K562 (cell line): ENCODE measurements at regions not wholly inside any gene's neighbourhood (a gene's known extent, or its start where the extent isn't known, plus 50 kb on each side); places are given as distances from the start of the nearest gene placed in this dataset.

Experiments used
- ATAC-seq: fragments of 200-7000 bp; cut with Tn5 transposase; 3 replicates; pipeline ENCODE4 v1.9.1; 2020; ENCODE audit warnings: moderate library complexity
- BruUV-seq: library from RNA; stranded (reverse); fragments of 400-500 nt; replicated peaks from 2 replicates; lab custom pipeline; 2021; lab: Mats Ljungman, UMichigan
- CTCF ChIA-PET: fragments of 300-600 bp; formaldehyde crosslinking; extraction: SDS; loops from one replicate; lab custom pipeline; 2021; ENCODE audit warnings: low intra/inter-chr PET ratio; lab: Yijun Ruan, JAX
- POLR2A ChIA-PET: fragments of 300-600, 350-650 bp; sonication (Branson Sonifier 250); formaldehyde crosslinking; extraction: SDS; loops from one replicate; lab custom pipeline; 2021; ENCODE audit warnings: antibody characterized with exemption, inconsistent platforms; lab: Yijun Ruan, JAX
- DNase-seq, 4 experiments: peaks; one replicate each; pipeline versions ENCODE4 v3.0.0 to v3.0.0-alpha.2; 2011 to 2018; ENCODE audit warnings: low spot score in 3 of 4, mixed read lengths in 3 of 4; ENCODE audit errors: extremely low read depth in 1 of 4
- FAIRE-seq: peaks from 2 replicates; lab custom pipeline; 2011; peaks lifted over from hg19 to GRCh38; lab: Jason Lieb, UNC
- H2AFZ ChIP-seq: 2 replicates; pipeline ENCODE4 v1.6.0; 2011; ENCODE audit warnings: low read depth, low read length, control low read depth, inconsistent platforms
- H3K27ac ChIP-seq: fragments of 200-600 bp; 3 replicates; pipeline ENCODE4 v1.8.0; 2011; ENCODE audit warnings: low read depth, mild to moderate bottlenecking, control low read depth, inconsistent platforms, low read length, moderate library complexity, mixed read lengths; ENCODE audit errors: extremely low read depth
- H3K27me3 ChIP-seq, 2 experiments: fragments of 300-600 bp in 1 of 2; 2 replicates in 1 of 2; 3 replicates in 1 of 2; pipeline versions ENCODE4 v1.6.0 to v1.8.0; 2011; ENCODE audit warnings: inconsistent platforms in 2 of 2, low read length in 2 of 2, mild to moderate bottlenecking in 1 of 2, mixed read lengths in 1 of 2, moderate library complexity in 1 of 2; ENCODE audit not compliant: control insufficient read depth in 2 of 2, insufficient read depth in 2 of 2
- H3K36me3 ChIP-seq: fragments of 300-600 bp; 3 replicates; pipeline ENCODE4 v1.8.0; 2011; ENCODE audit warnings: mild to moderate bottlenecking, low read length, inconsistent platforms; ENCODE audit not compliant: control insufficient read depth, insufficient read depth
- H3K4me1 ChIP-seq, 2 experiments: fragments of 200-600 bp in 1 of 2; replicated peaks in 1 of 2; 2 replicates in 1 of 2; 3 replicates in 1 of 2; pipeline versions ENCODE4 v1.5.1 to v1.8.0; 2011; ENCODE audit warnings: inconsistent platforms in 2 of 2, low read length in 2 of 2, mild to moderate bottlenecking in 1 of 2, mixed read lengths in 1 of 2, moderate library complexity in 1 of 2; ENCODE audit not compliant: control insufficient read depth in 2 of 2, insufficient read depth in 2 of 2
- H3K4me2 ChIP-seq: 2 replicates; pipeline ENCODE4 v1.6.1; 2011; ENCODE audit warnings: low read length, control low read depth, inconsistent platforms, mixed read lengths; ENCODE audit not compliant: insufficient read depth
- H3K4me3 ChIP-seq: fragments of 200-600 bp; sonication (generic), shearing (Covaris generic); 2 replicates; pipeline ENCODE4 v1.5.1; 2016; ENCODE audit warnings: control low read depth, inconsistent platforms
- H3K79me2 ChIP-seq: fragments of 200-600 bp; 3 replicates; pipeline ENCODE4 v1.8.0; 2011; ENCODE audit warnings: low read length, inconsistent platforms; ENCODE audit not compliant: control insufficient read depth, insufficient read depth
- H3K9ac ChIP-seq, 2 experiments: 2 replicates each; pipeline versions ENCODE4 v1.6.0 to v1.6.1; 2011; ENCODE audit warnings: low read depth in 2 of 2, low read length in 2 of 2, control low read depth in 1 of 2, inconsistent platforms in 1 of 2, mild to moderate bottlenecking in 1 of 2, mixed read lengths in 1 of 2; ENCODE audit not compliant: insufficient read depth in 1 of 2
- H3K9me1 ChIP-seq: one replicate; pipeline ENCODE4 v1.6.0; 2011; ENCODE audit warnings: inconsistent platforms, mild to moderate bottlenecking, low read length, moderate library complexity; ENCODE audit not compliant: control insufficient read depth, insufficient read depth
- H3K9me3 ChIP-seq: replicated peaks from 2 replicates; pipeline ENCODE4 v1.5.1; 2011; ENCODE audit warnings: low read depth, low read length, inconsistent platforms; ENCODE audit not compliant: control insufficient read depth, insufficient read depth
- H4K20me1 ChIP-seq: replicated peaks from 2 replicates; pipeline ENCODE4 v1.6.1; 2011; ENCODE audit warnings: low read length, inconsistent platforms, mixed read lengths; ENCODE audit not compliant: control insufficient read depth, insufficient read depth
- CEBPG ChIP-seq, 3 experiments: fragments of 200-800 bp in 1 of 3; sonication (Bioruptor generic) in 1 of 3; sonication (generic) in 1 of 3; formaldehyde crosslinking in 1 of 3; IDR thresholded peaks in 2 of 3; conservative IDR thresholded peaks in 1 of 3; 2 replicates each; pipeline versions ENCODE4 v1.6.1 to v1.8.0; 2016 to 2022; ENCODE audit warnings: missing compliant biosample characterization in 2 of 3, missing genetic modification characterization in 2 of 3, mild to moderate bottlenecking in 1 of 3, missing genetic modification reagents in 1 of 3
- COPS2 ChIP-seq: fragments of 450-650 bp; conservative IDR thresholded peaks from 2 replicates; pipeline ENCODE4 v1.6.1; 2016; ENCODE audit warnings: mild to moderate bottlenecking, moderate library complexity
- DDX20 ChIP-seq: fragments of 450-650 bp; IDR thresholded peaks from 2 replicates; pipeline ENCODE4 v1.6.1; 2016; ENCODE audit warnings: missing genetic modification characterization, low read depth, mild to moderate bottlenecking, missing compliant biosample characterization, moderate library complexity
- MTF1 ChIP-seq: fragments of 250-450 bp; sonication (Bioruptor Pico); IDR thresholded peaks from 2 replicates; pipeline ENCODE4 v1.9.0; 2021; ENCODE audit warnings: moderate library complexity, mild to moderate bottlenecking, inconsistent platforms, borderline replicate concordance
- NCOA6 ChIP-seq: fragments of 450-650 bp; IDR thresholded peaks from 2 replicates; pipeline ENCODE4 v1.6.1; 2017; ENCODE audit warnings: mild to moderate bottlenecking
- NR2C1 ChIP-seq, 2 experiments: fragments of 450-650 bp; IDR thresholded peaks; 2 replicates each; pipeline ENCODE4 v1.6.1; 2017; ENCODE audit warnings: mild to moderate bottlenecking in 2 of 2, antibody characterized with exemption in 1 of 2, inconsistent platforms in 1 of 2, missing compliant biosample characterization in 1 of 2, missing genetic modification characterization in 1 of 2
- PHF8 ChIP-seq: fragments of 200-600 bp; sonication (generic); IDR thresholded peaks from 2 replicates; pipeline ENCODE4 v1.6.1; 2012; ENCODE audit warnings: mixed run types, mild to moderate bottlenecking, inconsistent platforms, low read length, moderate library complexity, borderline replicate concordance
- POLR2AphosphoS2 ChIP-seq: IDR thresholded peaks from 2 replicates; pipeline ENCODE4 v1.6.1; 2012; ENCODE audit warnings: low read length, improper control_type of control experiment
- PPARD ChIP-seq: fragments of 250-450 bp; sonication (Bioruptor Pico); IDR thresholded peaks from 2 replicates; pipeline ENCODE4 v1.8.0; 2022; ENCODE audit warnings: inconsistent platforms, mild to moderate bottlenecking, moderate library complexity
- STAG1 ChIP-seq: sonication (generic); formaldehyde crosslinking; IDR thresholded peaks from 2 replicates; pipeline ENCODE4 v1.5.0; 2020; ENCODE audit warnings: missing genetic modification reagents, borderline replicate concordance
- STAT5B ChIP-seq: fragments of 250-450 bp; sonication (Bioruptor Pico); IDR thresholded peaks from 2 replicates; pipeline ENCODE4 v1.8.0; 2021; ENCODE audit warnings: mild to moderate bottlenecking, inconsistent platforms
- TEAD2 ChIP-seq: fragments of 450-650 bp; IDR thresholded peaks from 2 replicates; pipeline ENCODE4 v1.6.1; 2016; ENCODE audit warnings: missing genetic modification characterization, control low read depth, missing compliant biosample characterization
- TRIM24 ChIP-seq, 2 experiments: fragments of 450-650 bp; IDR thresholded peaks; 2 replicates each; pipeline ENCODE4 v1.6.1; 2016
- ZKSCAN1 ChIP-seq: fragments of 150-350 bp; IDR thresholded peaks from 2 replicates; pipeline ENCODE4 v1.6.1; 2016; ENCODE audit warnings: low read depth, low read length
- ZNF77 ChIP-seq: fragments of 250-450 bp; sonication (Bioruptor Pico); IDR thresholded peaks from 2 replicates; pipeline ENCODE4 v1.5.0; 2020
- WGBS: fragments of 100-300 bp; shearing (Covaris generic); methylation state at CpG from one replicate; pipeline ENCODE4 v1.1.6; 2016; ENCODE audit warnings: low coverage, mixed read lengths; ENCODE audit not compliant: insufficient coverage; ENCODE audit errors: missing lambda C conversion rate; 5-methylcytosine and 5-hydroxymethylcytosine counted together
- in situ Hi-C: fragments of 300-500 bp; cut with MboI; formaldehyde crosslinking; loops from 4 replicates; pipeline ENCODE4 v1.15.0; 2018; ENCODE audit warnings: inconsistent platforms, mixed read lengths
- intact Hi-C: fragments of 100-400 bp; cut with micrococcal nuclease; formaldehyde crosslinking; loops from 2 replicates; pipeline ENCODE4 v1.14.2; 2022
- TF ChIP-seq, protein P1 (sequence below): IDR thresholded peaks from 2 replicates; pipeline ENCODE4 v1.6.1; 2011; ENCODE audit not compliant: insufficient read length; ENCODE audit errors: extremely low read depth
- TF ChIP-seq, protein P2 (sequence below): fragments of 450-650 bp; IDR thresholded peaks from 2 replicates; pipeline ENCODE4 v1.6.1; 2016; ENCODE audit warnings: antibody characterized with exemption
- TF ChIP-seq, protein P3 (sequence below): sonication (generic); formaldehyde crosslinking; IDR thresholded peaks from 2 replicates; pipeline ENCODE4 v1.8.0; 2023; ENCODE audit warnings: mild to moderate bottlenecking, missing genetic modification reagents

DNA sequence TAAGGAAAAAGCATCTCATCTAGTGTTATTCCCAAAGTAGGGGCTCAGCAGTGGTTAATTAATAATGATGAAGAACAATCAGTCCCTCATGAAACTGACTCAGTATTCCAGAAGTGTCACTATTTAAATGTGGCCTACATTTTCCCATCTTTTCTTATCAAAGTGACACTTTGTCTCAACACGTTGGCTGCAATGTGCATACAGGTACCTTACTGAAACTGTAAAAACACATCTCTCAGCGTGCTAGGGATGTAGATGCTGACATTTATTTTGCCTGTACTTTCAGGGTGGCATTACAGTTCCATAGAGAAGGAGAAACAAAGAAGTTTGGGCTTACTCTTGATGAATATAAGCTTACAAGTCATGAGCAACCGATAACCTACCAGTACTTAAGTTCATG is 58.3 kb upstream of the FAT3 start:
- Histone ChIP-seq H3K4me1 (no peaks in the 10 kb centered on the region), H3K4me2 (no peak overlapping the region), H4K20me1 (no peaks in the 10 kb centered on the region), H3K9me1 (no peaks in the 10 kb centered on the region), H3K9ac (no peak overlapping the region), H3K27ac (no peak overlapping the region)
- intact Hi-C loops, result no loop called here
- in situ Hi-C loops, result no loop called here
- CTCF ChIA-PET, result no interaction called here
- BruUV-seq, result no TSS peak
- no peak for ATAC-seq
- no peak for TF ChIP-seq ZNF77 (CRISPR knock-in tag)
- TF ChIP-seq TRIM24 (IDR thresholded peaks at IDR 0.05), result no peak
- no peak for TF ChIP-seq PHF8
- TF ChIP-seq, protein P1, sequence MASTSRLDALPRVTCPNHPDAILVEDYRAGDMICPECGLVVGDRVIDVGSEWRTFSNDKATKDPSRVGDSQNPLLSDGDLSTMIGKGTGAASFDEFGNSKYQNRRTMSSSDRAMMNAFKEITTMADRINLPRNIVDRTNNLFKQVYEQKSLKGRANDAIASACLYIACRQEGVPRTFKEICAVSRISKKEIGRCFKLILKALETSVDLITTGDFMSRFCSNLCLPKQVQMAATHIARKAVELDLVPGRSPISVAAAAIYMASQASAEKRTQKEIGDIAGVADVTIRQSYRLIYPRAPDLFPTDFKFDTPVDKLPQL, result no peak
- TF ChIP-seq NCOA6, result no peak
- TF ChIP-seq POLR2AphosphoS2, result no peak
- TF ChIP-seq MTF1 (CRISPR knock-in tag), result no peak
- TF ChIP-seq NR2C1 (IDR thresholded peaks at IDR 0.05), result no peak
- no peak for TF ChIP-seq NR2C1 (tag; IDR thresholded peaks at IDR 0.05)
- TF ChIP-seq STAG1, result no peak
- TF ChIP-seq PPARD (CRISPR knock-in tag), result no peak
- no peak for TF ChIP-seq COPS2
- TF ChIP-seq ZKSCAN1, result no peak
- TF ChIP-seq CEBPG (CRISPR knock-in tag; IDR thresholded peaks at IDR 0.05), result no peak
- TF ChIP-seq CEBPG (tag; conservative IDR thresholded peaks at IDR 0.05 in 1 of 2, IDR thresholded peaks at IDR 0.05 in 1 of 2), result no peak
- TF ChIP-seq DDX20 (tag), result no peak
- TF ChIP-seq, protein P2, sequence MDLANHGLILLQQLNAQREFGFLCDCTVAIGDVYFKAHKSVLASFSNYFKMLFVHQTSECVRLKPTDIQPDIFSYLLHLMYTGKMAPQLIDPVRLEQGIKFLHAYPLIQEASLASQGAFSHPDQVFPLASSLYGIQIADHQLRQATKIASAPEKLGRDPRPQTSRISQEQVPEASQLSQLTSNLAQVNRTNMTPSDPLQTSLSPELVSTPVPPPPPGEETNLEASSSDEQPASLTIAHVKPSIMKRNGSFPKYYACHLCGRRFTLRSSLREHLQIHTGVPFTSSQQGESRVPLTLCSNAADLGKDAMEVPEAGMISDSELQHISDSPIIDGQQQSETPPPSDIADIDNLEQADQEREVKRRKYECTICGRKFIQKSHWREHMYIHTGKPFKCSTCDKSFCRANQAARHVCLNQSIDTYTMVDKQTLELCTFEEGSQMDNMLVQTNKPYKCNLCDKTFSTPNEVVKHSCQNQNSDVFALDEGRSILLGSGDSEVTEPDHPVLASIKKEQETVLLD, result no peak
- TF ChIP-seq, protein P3, sequence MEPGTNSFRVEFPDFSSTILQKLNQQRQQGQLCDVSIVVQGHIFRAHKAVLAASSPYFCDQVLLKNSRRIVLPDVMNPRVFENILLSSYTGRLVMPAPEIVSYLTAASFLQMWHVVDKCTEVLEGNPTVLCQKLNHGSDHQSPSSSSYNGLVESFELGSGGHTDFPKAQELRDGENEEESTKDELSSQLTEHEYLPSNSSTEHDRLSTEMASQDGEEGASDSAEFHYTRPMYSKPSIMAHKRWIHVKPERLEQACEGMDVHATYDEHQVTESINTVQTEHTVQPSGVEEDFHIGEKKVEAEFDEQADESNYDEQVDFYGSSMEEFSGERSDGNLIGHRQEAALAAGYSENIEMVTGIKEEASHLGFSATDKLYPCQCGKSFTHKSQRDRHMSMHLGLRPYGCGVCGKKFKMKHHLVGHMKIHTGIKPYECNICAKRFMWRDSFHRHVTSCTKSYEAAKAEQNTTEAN (CRISPR knock-in tag), result no peak
- TF ChIP-seq TEAD2 (tag), result no peak
- TF ChIP-seq STAT5B (CRISPR knock-in tag), result no peak
- TF ChIP-seq, all 486 proteins: peak for 0
- Histone ChIP-seq H3K4me3 (no peak overlapping the region), H3K36me3 (no peaks in the 10 kb centered on the region), H3K79me2 (no peaks in the 10 kb centered on the region), H3K9me3 (no peaks in the 10 kb centered on the region), H3K27me3 (no peaks in the 10 kb centered on the region), H2AFZ (no peak overlapping the region)
- FAIRE-seq (no peak), DNase-seq (no peak)
- POLR2A ChIA-PET, result no interaction called here
- 0% methylated on average over 3 of the region's 3 CpGs for WGBS
